ENCODE measurements at regions not wholly inside any gene's neighbourhood (a gene's known extent, or its start where the extent isn't known, plus 50 kb on each side); places are given as distances from the start of the nearest gene placed in this dataset.

DNA sequence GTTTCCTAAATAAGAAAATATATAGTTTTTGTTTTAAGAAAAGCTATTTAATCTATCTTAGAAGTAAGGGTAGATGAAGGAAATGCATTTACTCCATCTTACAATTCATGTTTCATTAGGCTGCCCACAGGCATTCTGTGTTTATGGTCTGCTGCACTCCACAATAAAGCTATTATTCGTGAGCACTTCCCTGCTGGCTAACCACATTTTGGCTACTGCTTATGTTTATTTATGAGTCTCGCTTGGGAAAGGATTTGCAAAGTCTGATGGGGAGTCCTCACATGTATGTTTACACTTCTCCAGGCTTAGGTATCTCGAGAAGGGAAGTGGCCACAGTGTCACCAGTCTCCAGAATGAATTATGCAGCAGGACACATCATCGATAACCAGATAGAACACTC, 260.8 kb upstream of the VCX start:
- Histone ChIP-seq H3K27ac (ENCODE audit: low read length) (no peak overlapping the region), H3K9ac (ENCODE audit: low read length) (no peak overlapping the region), H3K36me3 (ENCODE audit: insufficient read depth, low read length) (no peaks in the 10 kb centered on the region), H3K4me3 (ENCODE audit: low read length) (no peak overlapping the region), H3K27me3 (ENCODE audit: insufficient read depth, low read depth, low read length) (no peaks in the 10 kb centered on the region), H3F3A (ENCODE audit: insufficient read depth, low read length, poor library complexity, severe bottlenecking) (no peaks in the 10 kb centered on the region), H3K9me3 (ENCODE audit: low read length) (no peaks in the 10 kb centered on the region), H3K79me2 (replicated peaks; ENCODE audit: insufficient read depth, low read length) (no peaks in the 10 kb centered on the region), H2AFZ (ENCODE audit: low read depth, low read length) (no peak overlapping the region), H4K20me1 (ENCODE audit: insufficient read depth) (no peaks in the 10 kb centered on the region), H3K9me2 (ENCODE audit: insufficient read depth, low read length) (no peaks in the 10 kb centered on the region), H3K4me2 (ENCODE audit: low read length) (no peak overlapping the region)
- TF ChIP-seq EP300 (conservative IDR thresholded peaks at IDR 0.05; ENCODE audit: poor library complexity, severe bottlenecking) (no peak), MXI1 (conservative IDR thresholded peaks at IDR 0.05; ENCODE audit: poor library complexity, severe bottlenecking) (no peak), REST (IDR thresholded peaks at IDR 0.05; ENCODE audit: borderline replicate concordance) (no peak), TAF1 (IDR thresholded peaks at IDR 0.05; ENCODE audit: low read depth) (no peak), RAD21 (conservative IDR thresholded peaks at IDR 0.05) (no peak), EZH2 (IDR thresholded peaks at IDR 0.05; ENCODE audit: borderline replicate concordance, insufficient read depth, low read length, poor library complexity, severe bottlenecking) (no peak), SMC3 (conservative IDR thresholded peaks at IDR 0.05; ENCODE audit: poor library complexity) (no peak), POLR2AphosphoS5 (IDR thresholded peaks at IDR 0.05) (no peak)
- TF ChIP-seq, protein P1, sequence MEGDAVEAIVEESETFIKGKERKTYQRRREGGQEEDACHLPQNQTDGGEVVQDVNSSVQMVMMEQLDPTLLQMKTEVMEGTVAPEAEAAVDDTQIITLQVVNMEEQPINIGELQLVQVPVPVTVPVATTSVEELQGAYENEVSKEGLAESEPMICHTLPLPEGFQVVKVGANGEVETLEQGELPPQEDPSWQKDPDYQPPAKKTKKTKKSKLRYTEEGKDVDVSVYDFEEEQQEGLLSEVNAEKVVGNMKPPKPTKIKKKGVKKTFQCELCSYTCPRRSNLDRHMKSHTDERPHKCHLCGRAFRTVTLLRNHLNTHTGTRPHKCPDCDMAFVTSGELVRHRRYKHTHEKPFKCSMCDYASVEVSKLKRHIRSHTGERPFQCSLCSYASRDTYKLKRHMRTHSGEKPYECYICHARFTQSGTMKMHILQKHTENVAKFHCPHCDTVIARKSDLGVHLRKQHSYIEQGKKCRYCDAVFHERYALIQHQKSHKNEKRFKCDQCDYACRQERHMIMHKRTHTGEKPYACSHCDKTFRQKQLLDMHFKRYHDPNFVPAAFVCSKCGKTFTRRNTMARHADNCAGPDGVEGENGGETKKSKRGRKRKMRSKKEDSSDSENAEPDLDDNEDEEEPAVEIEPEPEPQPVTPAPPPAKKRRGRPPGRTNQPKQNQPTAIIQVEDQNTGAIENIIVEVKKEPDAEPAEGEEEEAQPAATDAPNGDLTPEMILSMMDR (IDR thresholded peaks at IDR 0.05; ENCODE audit: poor library complexity, severe bottlenecking): no peak

GRCh38 chrX:7580127-7580526, 262.8 kb upstream of the VCX start:
- Histone ChIP-seq H3K27ac (ENCODE audit: low read length) (no peak overlapping the region), H3F3A (ENCODE audit: insufficient read depth, low read length, poor library complexity, severe bottlenecking) (no peaks in the 10 kb centered on the region), H3K27me3 (ENCODE audit: insufficient read depth, low read depth, low read length) (no peaks in the 10 kb centered on the region), H3K9ac (ENCODE audit: low read length) (no peak overlapping the region), H3K79me2 (replicated peaks; ENCODE audit: insufficient read depth, low read length) (no peaks in the 10 kb centered on the region), H2AFZ (ENCODE audit: low read depth, low read length) (no peak overlapping the region), H3K9me2 (ENCODE audit: insufficient read depth, low read length) (no peaks in the 10 kb centered on the region), H3K9me3 (ENCODE audit: low read length) (no peaks in the 10 kb centered on the region), H3K4me3 (ENCODE audit: low read length) (no peak overlapping the region), H3K36me3 (ENCODE audit: insufficient read depth, low read length) (no peaks in the 10 kb centered on the region), H3K4me2 (ENCODE audit: low read length) (no peak overlapping the region), H4K20me1 (ENCODE audit: insufficient read depth) (no peaks in the 10 kb centered on the region)
- TF ChIP-seq EZH2 (IDR thresholded peaks at IDR 0.05; ENCODE audit: borderline replicate concordance, insufficient read depth, low read length, poor library complexity, severe bottlenecking) (no peak), MXI1 (conservative IDR thresholded peaks at IDR 0.05; ENCODE audit: poor library complexity, severe bottlenecking) (no peak), TAF1 (IDR thresholded peaks at IDR 0.05; ENCODE audit: low read depth) (no peak), SMC3 (conservative IDR thresholded peaks at IDR 0.05; ENCODE audit: poor library complexity) (no peak), POLR2AphosphoS5 (IDR thresholded peaks at IDR 0.05) (no peak), REST (IDR thresholded peaks at IDR 0.05; ENCODE audit: borderline replicate concordance) (no peak), EP300 (conservative IDR thresholded peaks at IDR 0.05; ENCODE audit: poor library complexity, severe bottlenecking) (no peak), RAD21 (conservative IDR thresholded peaks at IDR 0.05) (no peak)
- TF ChIP-seq, protein P1 (IDR thresholded peaks at IDR 0.05; ENCODE audit: poor library complexity, severe bottlenecking): no peak

All from neural cell (in vitro differentiated cells).